Daoy (cell line): ENCODE measurements at regions not wholly inside any gene's neighbourhood (a gene's known extent, or its start where the extent isn't known, plus 50 kb on each side); places are given as distances from the start of the nearest gene placed in this dataset.

Experiments
- DNase-seq: peaks from one replicate; pipeline ENCODE4 v3.0.0-alpha.2; 2015; ENCODE audit warnings: low read depth

DNA sequence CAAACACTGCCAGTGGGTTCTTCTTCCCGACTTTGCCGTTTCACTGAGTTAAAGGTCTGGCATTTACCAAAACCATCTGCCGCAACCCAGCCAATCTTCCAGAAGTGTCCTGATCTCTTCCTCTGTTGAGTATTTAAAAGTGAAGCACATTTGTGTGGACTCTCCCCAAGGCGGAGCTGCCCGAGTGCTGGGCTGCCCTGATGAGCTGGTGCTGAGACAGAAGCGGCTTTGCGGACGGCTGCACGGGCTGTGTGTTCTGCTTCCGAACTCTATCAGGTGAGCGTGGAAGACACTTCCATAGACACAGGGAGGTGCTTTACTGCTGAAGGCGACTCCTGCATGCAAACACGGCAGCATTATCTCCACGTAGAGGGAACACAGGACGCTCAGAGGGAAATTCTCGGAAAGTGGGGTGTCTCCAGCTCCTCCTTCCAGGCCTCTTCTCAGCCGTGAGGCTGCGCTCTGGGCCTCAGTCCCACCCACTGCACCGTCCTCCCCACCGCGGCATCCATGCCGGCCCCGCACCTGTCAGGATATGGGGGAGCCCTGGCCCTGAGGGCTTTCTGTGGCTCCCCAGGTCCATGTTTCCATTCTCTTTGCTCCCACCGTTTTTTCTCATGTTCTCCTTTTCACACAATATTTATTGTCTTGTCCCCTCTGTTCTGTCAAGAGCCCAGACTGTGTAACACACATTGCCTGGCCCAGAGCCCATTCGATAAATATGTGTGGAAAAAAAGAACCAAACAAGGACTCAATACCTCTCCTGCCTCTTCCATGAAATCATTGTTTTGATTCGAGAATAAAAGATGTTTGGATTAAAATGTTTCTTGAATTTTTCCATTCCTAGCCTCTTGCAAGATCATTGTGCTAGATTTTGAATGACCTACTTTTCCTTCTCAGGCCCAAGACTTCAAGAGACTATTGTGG lies 205.1 kb downstream of the DLL1 start:
- DNase-seq = peak; percentile 4

- no peak for DNase-seq
These were observed 206.6 kb downstream of the DLL1 start for GRCh38 chr6:170084166-170084730.

- DNase-seq = peak; percentile 5
These were observed 207.4 kb downstream of the DLL1 start for GRCh38 chr6:170083236-170084051.

DNA sequence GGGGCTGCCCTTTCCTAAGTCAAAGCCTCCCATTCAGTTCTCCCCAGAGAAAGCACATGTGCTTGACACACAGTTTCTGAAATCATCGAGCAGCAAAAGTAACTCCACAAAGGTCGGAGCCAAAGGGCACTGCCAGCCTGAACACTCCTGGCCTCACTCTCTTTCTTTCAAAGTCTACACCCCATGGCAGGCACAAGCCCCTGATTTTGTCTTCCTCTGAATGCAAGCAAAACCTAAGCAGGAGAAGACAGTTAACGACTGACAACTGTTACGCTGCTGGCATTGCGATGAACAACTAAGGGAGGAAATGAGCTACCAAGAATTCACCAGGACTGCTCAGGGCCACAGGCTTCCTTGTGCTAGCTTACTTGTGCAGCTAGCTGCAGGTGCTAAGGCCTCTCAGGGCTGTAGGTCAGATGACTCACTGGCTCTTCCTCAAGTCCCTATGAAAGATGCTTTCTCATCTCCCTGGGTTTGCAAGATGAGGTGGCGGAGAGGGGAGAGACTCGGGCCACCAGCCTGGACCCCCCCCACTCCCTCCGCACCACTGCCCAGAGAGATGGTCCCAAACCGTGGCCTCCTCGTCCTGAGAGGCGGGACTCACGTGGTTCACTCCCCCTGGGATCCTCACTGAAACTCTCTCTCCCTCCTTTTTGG lies 208.2 kb downstream of the DLL1 start:
- DNase-seq = peak; percentile 13

DNA sequence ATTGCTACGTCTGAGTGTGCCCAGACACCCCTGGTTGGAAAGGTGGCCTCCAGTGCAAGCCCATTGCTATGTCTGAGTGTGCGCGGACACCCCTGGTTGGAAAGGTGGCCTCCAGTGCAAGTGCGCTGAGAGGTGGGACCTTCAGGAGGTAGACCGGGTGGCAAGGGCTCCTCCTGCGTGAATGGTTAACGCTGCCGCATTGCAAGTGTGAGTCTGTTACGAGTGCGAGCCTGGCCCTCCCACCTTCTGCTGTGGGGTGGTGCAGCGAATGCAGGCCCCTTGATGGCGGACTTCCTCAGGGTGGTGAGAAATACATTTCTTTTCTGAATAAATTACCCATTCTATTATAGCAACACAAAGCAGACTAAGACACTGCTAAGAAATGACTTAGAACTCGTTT lies 208.8 kb downstream of the DLL1 start:
- peak; percentile 2 for DNase-seq

- DNase-seq = no peak
These were observed 209.3 kb downstream of the DLL1 start for GRCh38 chr6:170081556-170081955.

- DNase-seq = no peak
These were observed 210.0 kb downstream of the DLL1 start for GRCh38 chr6:170080828-170081371.

DNA sequence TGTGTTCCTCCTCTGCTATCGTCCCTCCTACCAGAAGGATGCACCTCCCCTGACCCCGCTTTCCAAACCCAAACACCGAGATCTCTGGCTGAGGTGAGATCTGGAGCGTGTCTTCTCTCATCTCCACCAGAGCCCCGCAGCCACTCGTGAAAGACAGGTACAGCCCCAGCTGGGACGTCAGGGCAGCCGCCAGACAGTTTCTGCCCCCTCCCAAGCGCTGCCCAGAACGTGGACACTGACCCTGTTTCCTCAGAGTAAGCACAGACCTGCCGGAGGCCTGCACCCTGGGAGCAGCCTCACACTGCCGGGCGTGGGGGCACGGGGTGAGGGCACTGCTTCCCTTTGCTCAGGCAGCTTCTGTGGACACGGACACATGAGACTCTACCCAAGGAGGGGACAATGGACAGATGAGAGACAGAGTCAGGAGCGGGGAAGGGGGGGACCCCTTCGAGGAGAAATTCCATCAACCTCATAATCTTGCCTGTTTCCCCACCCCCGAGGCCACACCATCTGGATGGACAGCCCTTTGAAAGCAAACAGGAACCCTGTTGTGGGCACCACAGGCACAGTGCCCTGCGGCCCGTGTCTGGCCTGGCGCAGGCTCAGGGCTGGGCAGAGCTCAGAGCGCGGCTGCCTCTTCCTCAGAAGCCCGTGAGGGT lies 210.6 kb downstream of the DLL1 start:
- DNase-seq = no peak

DNA sequence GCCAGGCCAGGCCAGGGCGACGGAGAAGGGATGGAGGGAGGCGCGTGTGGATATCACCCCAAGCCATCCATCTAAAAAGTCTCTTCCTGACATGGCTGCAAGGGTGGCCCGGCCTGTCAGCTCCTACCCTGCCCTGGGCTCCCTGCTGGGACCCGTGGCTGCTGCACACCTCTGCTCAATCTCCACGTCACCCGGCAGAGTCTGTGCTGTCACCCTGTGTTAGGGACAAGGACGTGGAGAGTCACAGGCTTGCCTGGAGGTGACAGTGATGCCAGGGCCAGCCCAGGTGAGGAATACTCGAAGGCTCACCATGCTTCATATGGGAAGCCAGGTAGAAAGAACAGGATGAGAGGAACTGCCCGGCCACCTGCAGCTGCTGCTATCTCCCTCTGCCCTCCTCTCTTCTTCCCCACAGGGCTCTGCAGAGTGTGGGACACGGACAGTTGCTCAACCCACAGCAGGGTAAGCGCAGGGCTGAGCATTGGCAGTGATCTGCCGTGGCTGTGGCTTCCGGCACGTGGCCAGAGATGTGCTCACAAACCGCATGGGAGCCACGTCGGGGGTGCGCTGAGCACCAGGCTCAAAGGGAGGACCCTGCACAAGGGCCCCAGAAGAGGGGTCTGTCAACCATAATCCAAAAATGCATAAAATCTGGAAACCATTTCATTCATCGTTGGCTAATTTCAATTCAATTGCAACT lies 214.3 kb downstream of the DLL1 start:
- DNase-seq = no peak

- no peak for DNase-seq
These were observed 215.1 kb downstream of the DLL1 start for GRCh38 chr6:170075659-170076223.

- DNase-seq = no peak
These were observed 216.0 kb downstream of the DLL1 start for GRCh38 chr6:170074907-170075306.

GRCh38 chr6:170074435-170074834 lies 216.4 kb downstream of the DLL1 start:
- DNase-seq = no peak

DNA sequence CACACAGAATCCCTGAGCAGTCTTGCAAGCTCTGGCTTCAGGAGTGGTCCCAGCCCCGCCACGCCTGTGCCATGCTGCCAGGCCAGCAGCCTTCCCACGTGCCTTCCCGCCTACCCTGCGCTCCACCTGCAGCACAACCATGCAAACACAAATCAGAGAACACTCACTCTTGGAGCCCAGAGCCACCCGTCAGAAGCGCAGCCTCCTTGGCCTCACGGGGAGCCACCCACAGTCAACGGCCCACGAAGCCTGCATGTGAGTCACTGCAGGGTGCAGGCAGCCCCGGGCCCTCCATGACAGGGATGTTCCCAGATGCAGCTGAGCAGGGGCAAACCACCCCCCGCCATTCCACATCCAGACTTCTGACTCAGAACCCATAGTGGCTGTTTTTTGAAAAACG lies 217.0 kb downstream of the DLL1 start:
- DNase-seq = no peak

- DNase-seq = no peak
These were observed 218.6 kb downstream of the DLL1 start for GRCh38 chr6:170072246-170072645.

GRCh38 chr6:170069611-170070010 lies 221.3 kb downstream of the DLL1 start:
- no peak for DNase-seq

DNA sequence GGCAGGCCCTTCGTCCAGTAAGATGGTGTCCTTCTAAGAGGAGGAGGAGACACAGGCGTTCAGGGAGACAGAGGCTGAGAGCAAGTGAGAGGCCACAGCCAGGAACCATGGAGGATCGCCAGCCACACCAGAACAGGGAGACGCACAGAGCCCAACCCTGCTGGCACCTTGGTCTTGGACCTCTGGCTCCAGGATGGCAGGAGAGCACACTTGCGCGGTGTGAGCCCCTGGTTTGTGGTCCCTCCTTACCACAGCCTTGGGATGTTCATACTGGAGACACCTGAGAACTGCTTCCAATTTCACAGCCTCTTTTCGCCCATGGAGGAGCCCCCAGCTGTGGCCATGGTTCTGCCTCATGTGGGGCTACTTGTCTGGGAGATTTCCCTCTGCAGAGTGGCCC lies 222.4 kb downstream of the DLL1 start:
- no peak for DNase-seq

- DNase-seq = no peak
These were observed 222.9 kb downstream of the DLL1 start for GRCh38 chr6:170067923-170068360.

DNA sequence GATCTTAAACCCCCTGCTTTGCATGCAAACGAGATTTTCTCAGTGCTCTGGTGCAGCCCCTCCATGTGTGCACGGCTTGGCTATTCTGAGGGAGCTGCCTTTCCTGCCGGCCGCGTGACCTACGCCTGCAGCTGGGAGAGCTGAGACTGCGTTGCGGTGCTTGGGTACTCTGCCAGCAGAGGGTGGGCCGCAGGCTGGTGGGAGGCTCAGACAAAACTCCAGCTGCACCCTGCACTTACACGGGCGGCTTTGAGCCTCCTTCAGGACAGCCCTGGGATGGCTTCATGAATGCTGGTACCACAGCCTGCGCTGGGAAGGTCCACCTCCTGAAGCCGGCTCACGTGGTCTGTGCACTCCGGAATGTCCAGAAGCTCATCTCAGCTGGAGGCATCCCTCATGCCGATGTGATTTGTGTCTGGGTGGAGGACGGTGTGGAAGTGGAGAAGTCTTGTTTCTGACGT lies 223.7 kb downstream of the DLL1 start:
- no peak for DNase-seq

GRCh38 chr6:170066679-170067078 lies 224.2 kb downstream of the DLL1 start:
- DNase-seq = no peak
